HG02884 (cell line): ENCODE measurements at regions not wholly inside any gene's neighbourhood (a gene's known extent, or its start where the extent isn't known, plus 50 kb on each side); places are given as distances from the start of the nearest gene placed in this dataset.
"Not testable (repeated sequence)": the region's sequence is repeated elsewhere in the genome, so short reads cannot be mapped to it uniquely, and the experiment has no call there.

Experiments used
- ATAC-seq: cut with Tn5 transposase; IDR thresholded peaks from one replicate; pipeline ENCODE4 v1.9.1; 2021; ENCODE audit warnings: mild to moderate bottlenecking, moderate library complexity; ENCODE audit not compliant: unreplicated experiment

- no peak for ATAC-seq
Observed at GRCh38 chr3:167109746-167110145, 270.4 kb downstream of the ZBBX start.

- ATAC-seq, result no peak
Observed at GRCh38 chr3:167106456-167106855, 273.6 kb downstream of the ZBBX start.

DNA sequence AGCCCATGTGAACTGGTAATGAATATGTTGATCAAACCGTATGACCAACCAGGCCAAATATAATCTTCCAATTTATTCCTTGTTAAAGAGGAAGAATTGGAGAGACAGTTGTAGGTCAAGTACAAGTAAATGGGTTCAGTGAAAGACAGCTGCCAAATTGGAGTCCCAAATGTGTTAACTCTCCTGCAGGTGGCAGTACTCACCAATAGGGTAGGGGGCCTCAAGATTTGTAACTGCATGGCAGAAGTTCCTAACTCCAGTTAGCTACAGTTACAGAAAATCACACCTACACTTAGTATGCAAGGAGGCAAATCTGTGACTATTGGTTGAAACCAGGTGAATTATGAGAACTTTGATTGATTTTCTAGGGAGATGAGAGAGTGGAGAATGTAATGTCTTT lies 278.0 kb downstream of the ZBBX start:
- no peak for ATAC-seq

DNA sequence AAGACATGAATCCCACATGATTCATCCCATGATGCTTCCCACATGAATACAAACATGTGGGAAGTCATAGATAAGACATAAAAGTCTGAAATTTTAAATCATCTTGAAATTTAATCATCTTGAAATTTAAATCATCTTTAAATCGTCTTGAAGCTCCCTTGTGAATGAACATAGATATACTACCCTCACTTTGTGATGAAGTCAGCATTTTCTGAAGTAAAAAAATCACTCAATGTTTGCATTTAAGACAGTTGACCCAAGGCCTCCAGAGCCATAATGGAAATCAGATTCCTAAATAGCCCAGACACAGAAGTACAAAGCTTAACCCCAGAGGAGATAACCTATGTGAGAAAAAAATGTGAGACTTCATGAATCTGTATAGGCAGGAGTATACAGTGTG lies 279.4 kb downstream of the ZBBX start:
- ATAC-seq, result no peak

GRCh38 chr3:167100200-167100599 lies 279.9 kb downstream of the ZBBX start:
- ATAC-seq, result no peak

DNA sequence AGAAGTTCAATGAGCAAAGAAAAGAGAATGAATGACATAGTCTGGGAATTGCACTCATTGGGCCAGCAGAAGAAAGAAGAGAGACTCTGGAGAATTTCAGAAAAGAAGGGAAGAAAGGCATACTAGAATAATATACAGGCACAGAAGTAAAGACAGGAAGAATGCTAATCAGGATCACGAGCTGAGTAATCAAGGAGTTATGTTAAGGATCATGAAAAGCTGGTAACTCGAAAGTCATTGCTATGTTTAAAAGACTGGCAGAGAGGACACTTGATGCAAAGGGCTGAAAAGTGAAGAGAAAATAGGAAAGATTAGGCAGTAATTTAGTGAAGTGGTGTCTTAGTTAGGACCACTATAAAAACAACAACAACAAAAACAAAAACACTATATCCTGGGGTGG lies 284.1 kb downstream of the ZBBX start:
- no peak for ATAC-seq

GRCh38 chr3:167094632-167095031 lies 285.5 kb downstream of the ZBBX start:
- no peak for ATAC-seq

DNA sequence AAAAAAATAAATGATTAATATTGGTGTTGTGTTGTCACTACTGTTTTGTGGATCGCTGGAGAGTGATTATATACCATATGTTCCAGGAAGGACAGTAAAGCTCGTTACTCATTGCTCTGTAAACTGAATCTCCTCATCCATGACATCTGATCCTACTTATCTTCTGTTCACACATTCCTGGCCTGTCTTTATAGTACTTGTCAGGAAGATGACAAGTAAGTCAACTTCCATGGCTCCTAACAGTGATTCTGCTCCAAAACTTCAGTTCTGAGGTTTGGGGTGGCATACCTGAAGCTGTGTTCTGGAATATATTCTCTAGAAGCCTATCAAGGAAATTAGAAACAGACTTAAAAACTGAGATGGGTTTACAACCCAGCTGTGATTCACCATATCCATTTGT lies 288.9 kb downstream of the ZBBX start:
- no peak for ATAC-seq

DNA sequence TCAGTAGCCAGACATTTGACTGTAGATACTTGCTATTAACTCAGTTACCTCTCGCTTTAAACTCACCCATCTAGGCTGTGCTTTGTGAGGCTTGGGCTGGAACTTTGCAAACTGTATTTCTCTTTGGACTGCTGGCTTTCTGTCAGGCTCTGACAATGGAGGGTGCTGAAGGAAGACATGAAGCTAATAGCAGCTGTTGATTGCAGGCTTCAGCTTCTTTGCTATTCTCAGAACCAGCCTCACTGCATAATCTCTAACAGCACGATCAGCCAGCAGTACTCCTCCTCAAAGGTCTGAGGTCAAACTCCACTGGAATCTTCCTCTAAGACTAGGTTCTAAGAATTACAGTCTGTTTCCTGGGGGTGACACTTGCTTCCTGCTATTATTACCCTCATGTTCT lies 295.6 kb downstream of the ZBBX start:
- ATAC-seq, result no peak

DNA sequence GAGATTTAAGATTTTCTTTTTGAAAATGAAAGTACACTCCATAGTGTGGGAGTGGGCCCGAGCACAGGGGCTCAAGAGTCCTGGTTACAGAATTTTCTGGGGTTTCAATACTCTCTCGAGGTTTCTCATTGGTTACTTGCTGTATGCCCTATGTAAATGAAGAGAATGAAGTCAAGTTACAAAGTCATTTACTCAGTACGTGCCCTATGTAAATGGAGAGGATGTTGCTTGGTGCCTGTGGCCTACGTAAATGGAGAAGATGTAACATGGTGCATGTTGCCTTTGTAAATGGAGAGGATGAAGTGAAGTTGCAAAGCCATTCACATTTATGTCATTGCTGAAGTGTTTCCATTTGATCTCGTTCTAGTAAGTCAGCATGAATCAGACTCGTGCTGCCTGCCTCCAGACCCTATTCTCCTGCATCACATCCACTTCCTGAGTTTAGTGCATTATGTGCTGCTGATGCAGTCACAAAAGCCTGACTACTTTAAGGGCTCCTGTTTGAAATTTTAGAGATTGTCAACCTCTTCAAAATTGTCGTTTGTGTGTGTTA lies 302.0 kb downstream of the ZBBX start:
- no peak for ATAC-seq

DNA sequence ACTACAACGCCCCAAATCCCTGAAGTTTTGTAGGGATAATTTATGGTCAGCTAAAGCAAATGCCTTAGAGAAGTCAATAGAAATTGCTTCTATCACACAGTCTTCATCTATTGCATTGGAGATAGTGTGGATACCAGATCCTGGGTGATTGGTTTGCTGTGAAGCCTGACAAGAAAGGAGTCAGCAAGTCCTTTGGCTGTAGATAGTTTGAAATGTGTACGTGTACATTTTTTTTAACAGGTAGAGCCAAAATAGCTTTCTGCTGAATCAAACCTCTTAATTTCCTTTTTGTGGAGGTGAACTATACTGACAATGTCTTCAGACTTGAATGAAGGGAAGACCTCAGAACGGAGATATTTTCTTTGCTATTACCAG lies 312.3 kb downstream of the ZBBX start:
- ATAC-seq, result no peak

DNA sequence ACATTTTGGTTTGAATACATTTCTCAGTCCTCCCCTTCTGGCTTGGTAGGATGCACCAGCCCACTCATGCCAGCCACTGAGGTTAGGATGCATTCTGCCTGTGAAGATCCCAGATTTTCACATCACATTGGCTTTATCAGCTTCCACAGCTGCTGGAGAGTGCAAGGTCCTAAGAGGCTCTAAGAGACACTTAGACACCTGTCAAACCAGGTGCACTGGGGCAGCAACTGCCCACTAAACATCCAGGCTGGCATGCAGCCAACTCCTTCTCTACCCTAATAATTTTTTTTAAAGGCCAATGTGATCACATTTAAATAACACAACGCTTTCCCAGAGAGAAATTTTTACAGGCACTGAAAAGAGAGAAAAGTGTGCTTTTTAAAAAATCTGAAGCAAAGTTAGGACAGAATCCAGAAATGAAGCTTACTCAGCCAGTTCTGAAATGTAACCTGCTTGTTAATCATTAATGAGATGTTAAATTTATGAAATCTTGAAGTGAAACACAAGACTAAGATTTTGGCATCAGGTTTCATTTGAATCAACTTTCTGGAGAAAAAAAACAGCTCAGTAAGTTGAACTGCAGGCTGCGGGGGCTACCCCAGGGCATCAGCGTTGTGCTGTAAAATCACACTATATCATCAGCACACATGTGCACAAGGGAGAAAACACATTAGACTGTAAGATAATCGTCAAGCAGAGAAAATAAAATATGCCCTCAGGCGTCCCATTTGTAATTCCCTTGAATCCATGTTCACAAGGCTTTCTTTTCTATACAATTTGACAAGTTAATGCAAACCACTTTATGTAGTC lies 312.9 kb downstream of the ZBBX start:
- ATAC-seq, result no peak

GRCh38 chr3:167057581-167057980 lies 322.5 kb downstream of the ZBBX start:
- no peak for ATAC-seq

DNA sequence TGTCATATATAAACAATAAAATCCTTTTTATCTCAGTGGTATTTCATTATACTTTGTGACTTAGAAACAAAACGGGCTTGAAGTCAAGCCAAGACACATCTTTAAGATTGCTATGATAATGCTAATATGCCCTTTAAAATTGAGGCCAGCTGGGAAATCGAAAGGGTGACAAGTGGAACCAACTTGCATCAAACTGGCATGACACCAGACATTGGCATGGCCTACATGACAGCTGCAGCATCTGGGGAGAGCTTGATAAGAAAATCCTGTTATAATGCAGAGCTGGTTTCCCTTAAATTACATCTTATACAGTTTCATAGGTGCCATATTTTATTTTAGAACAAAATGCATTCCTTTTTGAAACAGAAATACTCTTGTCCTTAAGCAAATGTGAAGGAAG lies 325.2 kb downstream of the ZBBX start:
- ATAC-seq, result no peak

DNA sequence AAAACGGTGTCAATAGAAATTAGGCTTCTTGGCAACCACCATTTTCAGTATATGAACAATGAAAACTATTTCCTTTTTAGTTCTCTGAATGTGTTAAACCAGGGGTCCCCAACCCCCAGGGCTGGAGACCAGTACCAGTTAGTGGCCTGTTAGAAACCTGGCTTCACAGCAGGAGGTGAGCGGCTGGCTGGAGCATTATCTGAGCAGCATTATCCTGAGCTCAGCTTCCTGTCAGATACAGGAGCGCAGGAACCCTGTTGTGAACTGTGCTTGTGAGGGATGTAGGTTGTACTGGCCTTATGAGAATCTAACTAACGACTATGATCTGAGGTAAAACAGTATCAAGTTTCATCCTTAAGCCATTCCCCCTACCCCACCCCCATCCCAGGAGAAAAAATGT lies 328.7 kb downstream of the ZBBX start:
- no peak for ATAC-seq

DNA sequence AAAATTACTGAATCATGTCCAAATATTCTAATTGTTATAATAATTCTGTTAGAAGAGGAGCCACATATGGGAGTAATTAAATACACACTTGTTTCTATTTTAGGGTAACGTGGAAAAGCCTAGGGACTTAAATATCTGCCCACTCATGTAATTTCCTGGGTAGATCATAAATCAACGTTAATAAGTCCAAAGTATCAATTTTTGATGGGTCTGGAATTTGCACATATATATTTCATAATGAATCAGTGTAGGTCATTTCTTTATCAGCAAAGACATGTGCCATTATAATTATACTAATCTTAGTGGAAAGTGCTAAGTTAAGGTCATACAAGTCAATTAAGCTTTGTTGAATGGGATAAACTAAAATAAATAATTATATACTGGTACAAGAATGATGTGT lies 346.2 kb downstream of the ZBBX start:
- ATAC-seq, result no peak

DNA sequence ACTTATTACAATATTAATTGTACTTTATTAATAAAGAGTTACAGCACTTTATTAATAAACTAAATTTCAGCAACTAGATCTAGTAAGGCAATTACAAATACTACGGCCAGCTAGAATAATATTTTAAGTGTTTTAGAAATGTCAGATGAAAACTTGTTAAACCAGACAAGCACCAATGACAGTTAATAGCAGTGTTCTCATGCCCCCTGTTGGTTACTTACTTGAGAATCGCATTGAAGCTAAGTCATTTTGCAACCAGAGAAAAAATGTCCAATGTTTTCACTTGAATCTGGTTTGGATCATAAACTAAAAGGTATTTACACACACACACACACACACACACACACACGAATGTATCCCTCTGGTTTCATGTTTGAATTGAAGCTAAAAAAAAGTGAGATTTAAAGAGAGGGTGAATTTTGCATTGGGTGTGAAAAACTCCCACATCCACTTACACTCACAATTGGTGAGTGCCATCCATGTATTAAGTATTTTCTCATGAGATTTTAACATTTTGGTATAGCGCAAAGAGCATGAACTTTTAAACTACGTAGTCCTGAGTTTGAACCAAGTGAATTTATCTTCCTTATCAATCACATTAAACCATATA lies 347.7 kb downstream of the ZBBX start:
- no peak for ATAC-seq

- ATAC-seq, result no peak
Observed at GRCh38 chr3:167031364-167032049, 348.6 kb downstream of the ZBBX start.

DNA sequence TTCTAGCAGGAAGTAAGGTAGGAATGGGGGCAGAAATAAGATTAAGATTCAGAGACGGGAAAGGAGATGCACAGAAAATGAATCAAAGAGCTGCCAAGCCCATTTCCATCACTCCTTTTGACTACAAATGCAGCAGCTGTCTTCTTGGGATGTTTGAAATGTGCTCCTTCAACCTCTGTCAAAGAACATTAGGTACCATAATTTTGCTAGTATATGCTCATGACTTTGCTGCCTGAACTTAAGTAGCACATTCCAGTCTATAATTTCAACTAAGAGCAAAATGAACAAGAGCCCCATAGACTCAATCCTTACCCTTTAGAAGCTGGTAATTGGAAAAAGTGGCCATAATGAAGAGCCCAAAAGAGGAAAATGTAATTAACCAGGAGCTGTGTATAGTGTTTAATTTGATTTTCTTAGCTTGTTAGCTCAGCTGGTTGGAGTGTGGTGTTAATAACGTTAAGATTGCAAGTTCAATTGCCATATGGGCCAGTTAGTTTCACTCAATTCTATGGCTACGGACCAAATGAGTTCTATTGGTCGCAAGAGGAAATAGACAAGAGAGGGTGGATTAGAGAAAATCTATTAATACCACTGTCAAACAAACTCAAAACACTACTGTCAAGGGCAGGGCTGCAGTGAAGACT lies 349.9 kb downstream of the ZBBX start:
- ATAC-seq, result no peak

- ATAC-seq, result not testable (repeated sequence)
Observed at GRCh38 chr3:167019503-167019902, 360.6 kb downstream of the ZBBX start.

GRCh38 chr3:167018591-167019111 lies 361.4 kb downstream of the ZBBX start:
- not testable (repeated sequence) for ATAC-seq
